ENCODE measurements at regions not wholly inside any gene's neighbourhood (a gene's known extent, or its start where the extent isn't known, plus 50 kb on each side); places are given as distances from the start of the nearest gene placed in this dataset.

- TF ChIP-seq CTCF (IDR thresholded peaks at IDR 0.05): no peak
- no peak for TF ChIP-seq POLR2A (IDR thresholded peaks at IDR 0.05)
These were observed 864.6 kb upstream of the SEL1L start for GRCh38 chr14:82398256-82398655.
